HG02840 (cell line): ENCODE measurements at regions not wholly inside any gene's neighbourhood (a gene's known extent, or its start where the extent isn't known, plus 50 kb on each side); places are given as distances from the start of the nearest gene placed in this dataset.
"Not testable (repeated sequence)": the region's sequence is repeated elsewhere in the genome, so short reads cannot be mapped to it uniquely, and the experiment has no call there.

Experiments used
- ATAC-seq: cut with Tn5 transposase; IDR thresholded peaks from one replicate; pipeline ENCODE4 v1.9.1; 2021; ENCODE audit warnings: mild to moderate bottlenecking, moderate library complexity, moderate number of reproducible peaks; ENCODE audit not compliant: unreplicated experiment, low FRiP score

GRCh38 chr18:65671621-65672415, 79.0 kb upstream of the CDH7 start:
- no peak for ATAC-seq

DNA sequence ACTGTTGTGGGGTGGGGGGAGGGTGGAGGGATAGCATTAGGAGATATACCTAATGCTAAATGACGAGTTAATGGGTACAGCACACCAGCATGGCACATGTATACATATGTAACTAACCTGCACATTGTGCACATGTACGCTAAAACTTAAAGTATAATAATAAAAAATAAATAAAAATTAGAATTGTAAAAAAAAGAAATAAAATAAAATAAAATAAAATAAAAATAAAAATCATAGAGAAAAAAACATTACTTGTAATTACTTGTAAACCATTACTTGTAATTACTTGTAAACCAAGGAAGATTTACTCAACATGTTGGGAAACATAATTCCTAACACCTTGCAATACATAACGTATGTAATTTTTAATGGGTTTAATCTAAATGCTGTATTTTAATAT, 80.7 kb upstream of the CDH7 start:
- not testable (repeated sequence) for ATAC-seq

DNA sequence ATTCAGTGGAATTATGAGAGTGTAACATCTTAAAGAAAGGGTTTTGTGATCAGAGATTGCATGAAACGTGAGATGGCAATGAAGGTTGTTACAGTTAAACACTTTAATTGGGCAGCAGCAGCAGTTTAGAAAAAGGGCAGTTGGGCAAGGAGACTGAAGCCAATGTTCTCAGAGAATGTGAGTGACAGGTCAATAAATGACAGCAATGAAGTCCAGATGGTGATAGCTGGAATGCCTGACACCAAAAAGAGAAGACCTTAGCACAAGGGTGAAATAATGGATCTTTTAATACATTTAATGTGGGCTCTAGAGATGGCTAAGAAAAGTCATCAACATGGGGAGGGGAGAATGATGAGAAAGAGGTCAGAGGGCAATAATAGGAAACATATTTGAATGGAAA, 89.4 kb upstream of the CDH7 start:
- no peak for ATAC-seq

- ATAC-seq = no peak
These were observed 90.9 kb upstream of the CDH7 start for GRCh38 chr18:65659912-65660311.

DNA sequence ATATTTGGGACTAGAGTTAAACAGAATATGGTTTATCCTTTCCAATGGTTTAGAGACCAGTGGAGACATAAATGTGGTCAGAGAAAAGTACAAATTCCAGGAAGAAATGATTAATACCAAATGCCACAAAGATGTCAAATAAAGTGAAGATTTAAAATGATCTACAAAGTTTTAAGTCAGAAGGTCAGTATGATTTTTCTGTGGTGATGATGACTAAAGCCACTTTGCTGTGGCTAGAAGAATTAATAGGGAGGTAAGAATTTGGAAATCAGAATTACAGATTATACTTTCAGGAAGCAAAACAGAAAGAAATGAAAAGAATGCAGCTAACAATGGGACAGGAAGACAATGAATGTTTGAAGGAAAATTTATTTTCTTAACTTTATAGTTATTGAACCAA, 91.5 kb upstream of the CDH7 start:
- no peak for ATAC-seq

GRCh38 chr18:65651192-65651591, 99.6 kb upstream of the CDH7 start:
- ATAC-seq = no peak

GRCh38 chr18:65632236-65632635, 118.6 kb upstream of the CDH7 start:
- no peak for ATAC-seq

GRCh38 chr18:65631766-65632165, 119.0 kb upstream of the CDH7 start:
- ATAC-seq = no peak

DNA sequence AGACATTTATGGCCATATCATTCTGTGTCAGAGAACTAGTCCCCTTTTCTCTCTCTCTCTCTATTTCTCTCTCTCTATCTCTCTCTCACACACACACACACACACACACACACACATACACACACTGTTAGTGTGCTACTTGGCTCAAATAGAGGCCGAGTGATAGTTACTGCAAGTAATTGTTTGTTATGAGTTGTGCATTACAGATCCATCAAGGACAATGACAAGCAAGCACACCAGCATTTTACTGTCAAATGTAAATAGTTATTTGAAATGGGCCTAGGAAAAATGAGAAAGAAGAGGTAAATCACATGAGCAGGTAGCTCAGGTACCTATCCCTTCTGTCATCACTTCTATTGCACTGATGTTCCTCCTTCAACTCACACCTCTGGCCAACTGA, 122.4 kb upstream of the CDH7 start:
- no peak for ATAC-seq

GRCh38 chr18:65623676-65624075, 127.1 kb upstream of the CDH7 start:
- no peak for ATAC-seq

GRCh38 chr18:65622436-65622835, 128.4 kb upstream of the CDH7 start:
- ATAC-seq = no peak

- ATAC-seq = no peak
These were observed 130.6 kb upstream of the CDH7 start for GRCh38 chr18:65620076-65620696.

GRCh38 chr18:65610939-65611338, 139.9 kb upstream of the CDH7 start:
- ATAC-seq = no peak

DNA sequence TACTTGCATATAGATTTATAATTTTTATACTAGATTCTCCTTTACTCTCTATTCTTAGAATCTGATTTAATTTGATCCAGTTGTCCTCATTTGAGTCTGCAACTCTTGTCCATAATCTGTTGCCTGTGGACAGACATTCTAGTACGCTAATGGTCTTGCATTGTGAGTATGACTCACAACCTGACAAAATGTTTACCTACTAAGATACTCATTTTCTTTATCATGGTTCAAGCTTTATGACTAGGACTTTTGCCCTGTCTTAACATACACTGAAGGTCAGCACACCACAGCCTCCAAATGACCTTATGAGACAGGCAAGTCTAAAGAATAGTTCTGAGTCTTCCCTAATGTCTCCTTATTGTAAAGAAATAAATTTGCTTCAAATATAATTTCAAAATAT, 142.3 kb upstream of the CDH7 start:
- no peak for ATAC-seq

GRCh38 chr18:65607161-65607560, 143.7 kb upstream of the CDH7 start:
- no peak for ATAC-seq

DNA sequence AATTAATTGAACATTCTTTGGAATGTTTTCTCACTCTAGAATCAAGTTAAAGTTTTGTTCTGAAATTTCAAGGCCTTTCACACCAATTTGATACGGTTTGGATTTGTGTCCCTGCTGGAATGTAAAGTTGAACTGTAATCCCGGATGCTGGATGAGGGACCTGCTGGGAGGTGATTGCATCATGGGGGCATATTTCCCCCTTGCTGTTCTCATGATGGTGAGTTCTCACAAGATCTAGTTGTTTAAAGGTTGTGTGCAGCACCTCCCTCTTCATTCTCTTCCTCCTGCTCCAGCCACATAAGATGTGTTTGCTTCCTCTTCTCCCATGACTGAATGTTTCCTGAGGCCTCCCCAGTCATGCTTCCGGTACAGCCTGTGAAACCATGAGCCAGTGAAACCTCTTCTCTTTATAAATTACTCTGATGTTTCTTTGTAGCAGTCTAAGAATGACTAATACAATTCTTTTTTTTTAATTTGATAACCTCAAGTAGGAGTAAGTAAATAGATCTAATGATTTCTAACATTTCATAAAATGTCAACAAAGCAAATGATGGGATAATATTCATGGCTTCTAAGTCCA, 144.2 kb upstream of the CDH7 start:
- no peak for ATAC-seq

DNA sequence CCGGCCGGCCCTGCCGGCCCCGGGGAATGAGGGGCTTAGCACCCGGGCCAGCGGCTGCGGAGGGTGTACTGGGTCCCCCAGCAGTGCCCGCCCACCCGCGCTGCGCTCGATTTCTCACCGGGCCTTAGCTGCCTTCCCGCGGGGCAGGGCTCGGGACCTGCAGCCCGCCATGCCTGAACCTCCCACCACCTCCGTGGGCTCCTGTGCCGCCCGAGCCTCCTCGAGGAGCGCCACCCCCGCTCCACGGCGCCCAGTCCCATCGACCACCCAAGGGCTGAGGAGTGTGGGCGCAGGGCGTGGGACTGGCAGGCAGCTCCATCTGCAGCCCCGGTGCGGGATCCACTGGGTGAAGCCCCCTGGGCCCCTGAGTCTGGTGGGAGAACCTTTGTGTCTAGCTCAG, 145.5 kb upstream of the CDH7 start:
- not testable (repeated sequence) for ATAC-seq

DNA sequence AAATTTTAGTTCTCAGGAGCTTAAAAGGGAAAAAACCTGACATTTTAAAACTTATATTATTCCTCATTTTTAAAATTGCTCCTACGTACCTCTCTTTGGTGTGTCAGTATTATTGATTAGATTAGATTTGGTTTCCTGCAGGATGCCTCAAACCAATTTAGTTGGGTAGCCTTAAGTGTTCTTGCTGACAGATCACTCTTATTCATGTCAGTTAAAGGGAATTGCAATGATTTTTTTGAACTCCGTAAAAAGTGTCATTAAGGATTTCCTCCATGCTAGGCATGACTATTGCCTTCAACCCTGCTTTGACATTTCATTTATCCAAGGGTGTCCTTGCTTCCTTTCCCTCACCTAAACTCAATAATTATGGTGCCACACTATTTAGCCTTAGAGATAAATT, 149.0 kb upstream of the CDH7 start:
- no peak for ATAC-seq

- no peak for ATAC-seq
These were observed 158.4 kb upstream of the CDH7 start for GRCh38 chr18:65592435-65592834.

DNA sequence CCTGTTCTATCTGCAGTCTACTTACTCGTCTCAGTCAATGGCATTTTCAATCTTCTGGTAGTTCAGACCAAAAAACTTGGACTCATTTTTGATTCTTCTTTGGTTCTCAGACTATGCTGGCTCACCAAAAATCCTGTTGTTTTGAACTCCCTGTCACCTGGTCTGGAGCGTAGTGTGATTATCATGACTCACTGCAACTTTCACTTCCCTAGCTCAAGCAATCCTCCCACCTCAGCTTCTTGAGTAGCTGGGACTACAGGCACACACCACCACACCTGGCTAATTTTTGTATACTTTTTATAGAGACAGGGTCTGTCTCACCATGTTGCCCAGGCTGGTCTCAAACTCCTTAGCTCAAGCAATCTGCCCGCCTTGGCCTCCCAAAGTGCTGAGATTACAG, 163.3 kb upstream of the CDH7 start:
- ATAC-seq = no peak

GRCh38 chr18:65582094-65582493, 168.7 kb upstream of the CDH7 start:
- ATAC-seq = not testable (repeated sequence)

GRCh38 chr18:65568866-65569265, 181.9 kb upstream of the CDH7 start:
- ATAC-seq = no peak
